ENCODE measurements at regions not wholly inside any gene's neighbourhood (a gene's known extent, or its start where the extent isn't known, plus 50 kb on each side); places are given as distances from the start of the nearest gene placed in this dataset.

DNA sequence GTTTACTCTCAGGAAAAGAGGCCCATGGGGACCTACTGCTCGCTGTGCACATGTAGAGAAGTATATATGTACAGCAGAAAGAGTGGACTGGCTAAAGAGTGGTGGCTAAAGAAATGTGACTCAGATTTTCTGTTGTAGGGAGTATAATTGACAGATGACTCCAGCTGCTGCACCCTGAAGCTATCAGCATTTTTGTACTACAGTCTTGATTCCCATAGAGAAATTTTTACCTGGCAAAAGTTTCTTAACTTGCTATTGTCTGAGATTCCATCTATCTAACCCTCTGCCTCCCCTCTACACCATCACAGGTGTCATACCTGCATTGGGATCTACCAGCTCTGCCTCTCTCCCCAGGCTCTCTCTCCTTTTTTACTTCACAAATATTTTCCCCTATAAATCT, 296.0 kb upstream of the KYNU start:
- ATAC-seq: no peak
- intact Hi-C loops (cut with DNase I, micrococcal nuclease): no loop called here
- H3K9me3 ChIP-seq: no peaks in the 10 kb centered on the region
- DNase-seq: no peak
- TF ChIP-seq, protein P1, sequence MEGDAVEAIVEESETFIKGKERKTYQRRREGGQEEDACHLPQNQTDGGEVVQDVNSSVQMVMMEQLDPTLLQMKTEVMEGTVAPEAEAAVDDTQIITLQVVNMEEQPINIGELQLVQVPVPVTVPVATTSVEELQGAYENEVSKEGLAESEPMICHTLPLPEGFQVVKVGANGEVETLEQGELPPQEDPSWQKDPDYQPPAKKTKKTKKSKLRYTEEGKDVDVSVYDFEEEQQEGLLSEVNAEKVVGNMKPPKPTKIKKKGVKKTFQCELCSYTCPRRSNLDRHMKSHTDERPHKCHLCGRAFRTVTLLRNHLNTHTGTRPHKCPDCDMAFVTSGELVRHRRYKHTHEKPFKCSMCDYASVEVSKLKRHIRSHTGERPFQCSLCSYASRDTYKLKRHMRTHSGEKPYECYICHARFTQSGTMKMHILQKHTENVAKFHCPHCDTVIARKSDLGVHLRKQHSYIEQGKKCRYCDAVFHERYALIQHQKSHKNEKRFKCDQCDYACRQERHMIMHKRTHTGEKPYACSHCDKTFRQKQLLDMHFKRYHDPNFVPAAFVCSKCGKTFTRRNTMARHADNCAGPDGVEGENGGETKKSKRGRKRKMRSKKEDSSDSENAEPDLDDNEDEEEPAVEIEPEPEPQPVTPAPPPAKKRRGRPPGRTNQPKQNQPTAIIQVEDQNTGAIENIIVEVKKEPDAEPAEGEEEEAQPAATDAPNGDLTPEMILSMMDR (IDR thresholded peaks at IDR 0.05): no peak
- H3K36me3 ChIP-seq (ENCODE audit: low read depth): no peaks in the 10 kb centered on the region
- no peaks in the 10 kb centered on the region for H3K4me1 ChIP-seq (ENCODE audit: low read depth)
- H3K4me3 ChIP-seq: no peak overlapping the region

DNA sequence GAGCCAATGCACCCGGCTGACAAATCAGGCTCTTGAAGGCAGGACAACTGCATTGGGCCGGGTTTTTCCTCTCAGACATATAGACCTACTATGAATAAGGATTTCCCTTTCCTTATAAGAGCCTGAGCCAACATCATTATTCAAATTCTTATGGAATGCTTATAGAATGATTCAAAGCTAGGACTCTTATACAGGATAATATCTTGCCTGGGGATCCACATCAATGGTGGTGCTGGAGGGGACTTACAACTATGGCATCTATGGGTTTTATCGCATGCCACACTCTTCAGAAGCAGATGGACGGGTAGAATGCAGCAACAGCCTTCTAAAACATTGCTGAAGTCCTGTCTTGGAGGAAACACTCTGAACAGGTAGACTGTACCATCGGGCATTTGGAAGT, 296.8 kb upstream of the KYNU start:
- H3K9me3 ChIP-seq: no peaks in the 10 kb centered on the region
- ATAC-seq (no peak), DNase-seq (no peak)
- intact Hi-C loops (cut with DNase I, micrococcal nuclease): no loop called here
- H3K4me3 ChIP-seq: no peak overlapping the region
- H3K36me3 ChIP-seq (ENCODE audit: low read depth): no peaks in the 10 kb centered on the region
- TF ChIP-seq, protein P1 (IDR thresholded peaks at IDR 0.05): no peak
- no peaks in the 10 kb centered on the region for H3K4me1 ChIP-seq (ENCODE audit: low read depth)

GRCh38 chr2:142575561-142575960, 301.9 kb upstream of the KYNU start:
- no peaks in the 10 kb centered on the region for H3K36me3 ChIP-seq (ENCODE audit: low read depth)
- no peaks in the 10 kb centered on the region for H3K4me1 ChIP-seq (ENCODE audit: low read depth)
- ATAC-seq: no peak
- DNase-seq: no peak
- TF ChIP-seq, protein P1 (IDR thresholded peaks at IDR 0.05): no peak
- H3K9me3 ChIP-seq: no peaks in the 10 kb centered on the region
- H3K4me3 ChIP-seq: no peak overlapping the region
- intact Hi-C loops (cut with DNase I, micrococcal nuclease): no loop called here

- ATAC-seq (no peak), DNase-seq (no peak)
- Histone ChIP-seq H3K4me3 (no peak overlapping the region), H3K4me1 (ENCODE audit: low read depth) (no peaks in the 10 kb centered on the region), H3K9me3 (no peaks in the 10 kb centered on the region), H3K36me3 (ENCODE audit: low read depth) (no peaks in the 10 kb centered on the region)
- intact Hi-C loops (cut with DNase I, micrococcal nuclease): no loop called here
- TF ChIP-seq, protein P1 (IDR thresholded peaks at IDR 0.05): no peak
Measured at GRCh38 chr2:142574388-142574787, 303.1 kb upstream of the KYNU start.

DNA sequence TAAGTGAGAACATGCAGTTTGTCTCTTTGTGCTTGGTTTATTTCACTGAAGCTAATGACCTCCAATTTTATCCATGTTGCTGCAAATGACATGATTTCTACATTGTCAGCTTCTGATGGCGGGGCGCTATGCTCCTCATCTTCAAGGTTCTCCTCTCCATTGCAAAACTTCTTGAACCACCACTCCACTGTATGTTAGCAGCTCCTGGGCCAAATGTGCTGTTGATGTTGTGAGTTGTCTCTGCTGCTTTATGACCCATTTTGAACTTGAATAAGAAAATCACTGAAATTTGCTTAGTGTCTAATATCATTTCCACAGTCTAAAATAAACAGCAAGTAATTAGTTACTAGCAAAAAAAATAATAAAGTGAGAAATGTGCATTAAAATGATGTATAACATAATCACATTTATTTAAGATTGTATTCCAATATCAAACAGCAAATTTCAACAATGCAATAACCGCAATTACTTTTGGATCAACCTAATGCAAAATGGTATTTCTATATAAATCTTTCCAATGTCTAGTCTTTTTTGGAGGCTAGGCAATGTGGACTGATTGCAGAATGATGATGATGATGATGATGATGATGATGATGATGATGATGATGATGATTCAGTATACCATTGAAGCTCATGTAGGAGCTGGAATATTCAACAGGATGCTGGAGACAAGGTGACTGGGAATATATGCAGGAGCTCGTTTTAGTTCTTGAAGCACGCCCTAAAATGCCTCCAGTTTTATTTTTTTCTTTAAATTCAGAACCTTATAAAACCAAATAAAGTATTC, 304.9 kb upstream of the KYNU start:
- ATAC-seq (no peak), DNase-seq (no peak)
- Histone ChIP-seq H3K4me1 (ENCODE audit: low read depth) (no peaks in the 10 kb centered on the region), H3K9me3 (no peaks in the 10 kb centered on the region), H3K36me3 (ENCODE audit: low read depth) (no peaks in the 10 kb centered on the region), H3K4me3 (no peak overlapping the region)
- TF ChIP-seq, protein P1 (IDR thresholded peaks at IDR 0.05): no peak
- intact Hi-C loops (cut with DNase I, micrococcal nuclease): no loop called here
